Upper lobe of right lung (tissue), 1 donor: ENCODE measurements at regions not wholly inside any gene's neighbourhood (a gene's known extent, or its start where the extent isn't known, plus 50 kb on each side); places are given as distances from the start of the nearest gene placed in this dataset.

ENCODE experiments used
- ATAC-seq: fragments of 200-7000 bp; cut with Tn5 transposase; one replicate; pipeline ENCODE4 v1.9.1; 2020; ENCODE audit warnings: mild to moderate bottlenecking, moderate library complexity
- DNase-seq: peaks from one replicate; pipeline ENCODE4 v3.0.0-alpha.2; 2020
- H3K27ac ChIP-seq: fragments of 200-600 bp; one replicate; pipeline ENCODE4 v1.8.0; 2022
- H3K27me3 ChIP-seq: fragments of 200-600 bp; one replicate; pipeline ENCODE4 v1.8.0; 2022; ENCODE audit warnings: mild to moderate bottlenecking
- H3K36me3 ChIP-seq: fragments of 200-600 bp; one replicate; pipeline ENCODE4 v1.8.0; 2022
- H3K4me1 ChIP-seq: fragments of 200-600 bp; one replicate; pipeline ENCODE4 v1.8.0; 2022
- H3K4me3 ChIP-seq: fragments of 200-600 bp; one replicate; pipeline ENCODE4 v1.8.0; 2022; ENCODE audit warnings: mild to moderate bottlenecking
- H3K9me3 ChIP-seq: fragments of 200-600 bp; one replicate; pipeline ENCODE4 v1.8.0; 2022
- intact Hi-C: fragments of 100-400 bp; cut with DNase I; formaldehyde crosslinking; loops from one replicate; pipeline ENCODE4 v1.11.0; 2022
- TF ChIP-seq, protein P1 (sequence below): fragments of 200-600 bp; IDR thresholded peaks from one replicate; pipeline ENCODE4 v1.8.0; 2022; ENCODE audit warnings: antibody characterized with exemption
- donor health status: DM: no; HTN: yes; CAD: no; lungs with severe emphysema.

DNA sequence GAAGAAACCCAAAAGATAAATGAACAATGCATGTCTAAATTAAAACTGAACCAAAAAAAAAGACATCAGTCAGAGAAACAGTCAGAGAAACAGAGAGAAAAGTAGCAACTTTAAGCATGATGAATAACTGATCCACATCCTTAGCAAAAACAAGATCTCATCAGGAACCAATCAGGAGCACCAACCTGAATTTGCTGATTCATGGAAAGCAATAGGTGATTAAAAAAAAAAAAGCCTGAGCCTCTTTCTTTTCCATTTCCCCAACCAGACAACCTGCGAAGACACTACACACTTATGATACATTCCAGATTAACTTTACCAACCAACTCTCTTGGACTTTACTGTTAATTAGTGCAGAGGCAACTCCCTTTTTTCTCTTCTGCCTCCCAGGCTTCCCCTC is 112.7 kb upstream of the TAS2R1 start:
- H3K4me3 ChIP-seq = no peak overlapping the region
- H3K4me1 ChIP-seq = no peaks in the 10 kb centered on the region
- no peaks in the 10 kb centered on the region for H3K36me3 ChIP-seq
- H3K9me3 ChIP-seq = no peaks in the 10 kb centered on the region
- no peak for DNase-seq
- intact Hi-C loops = no loop called here
- H3K27ac ChIP-seq = no peak overlapping the region
- ATAC-seq = no peak
- no peaks in the 10 kb centered on the region for H3K27me3 ChIP-seq
- TF ChIP-seq, protein P1, sequence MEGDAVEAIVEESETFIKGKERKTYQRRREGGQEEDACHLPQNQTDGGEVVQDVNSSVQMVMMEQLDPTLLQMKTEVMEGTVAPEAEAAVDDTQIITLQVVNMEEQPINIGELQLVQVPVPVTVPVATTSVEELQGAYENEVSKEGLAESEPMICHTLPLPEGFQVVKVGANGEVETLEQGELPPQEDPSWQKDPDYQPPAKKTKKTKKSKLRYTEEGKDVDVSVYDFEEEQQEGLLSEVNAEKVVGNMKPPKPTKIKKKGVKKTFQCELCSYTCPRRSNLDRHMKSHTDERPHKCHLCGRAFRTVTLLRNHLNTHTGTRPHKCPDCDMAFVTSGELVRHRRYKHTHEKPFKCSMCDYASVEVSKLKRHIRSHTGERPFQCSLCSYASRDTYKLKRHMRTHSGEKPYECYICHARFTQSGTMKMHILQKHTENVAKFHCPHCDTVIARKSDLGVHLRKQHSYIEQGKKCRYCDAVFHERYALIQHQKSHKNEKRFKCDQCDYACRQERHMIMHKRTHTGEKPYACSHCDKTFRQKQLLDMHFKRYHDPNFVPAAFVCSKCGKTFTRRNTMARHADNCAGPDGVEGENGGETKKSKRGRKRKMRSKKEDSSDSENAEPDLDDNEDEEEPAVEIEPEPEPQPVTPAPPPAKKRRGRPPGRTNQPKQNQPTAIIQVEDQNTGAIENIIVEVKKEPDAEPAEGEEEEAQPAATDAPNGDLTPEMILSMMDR = no peak

DNA sequence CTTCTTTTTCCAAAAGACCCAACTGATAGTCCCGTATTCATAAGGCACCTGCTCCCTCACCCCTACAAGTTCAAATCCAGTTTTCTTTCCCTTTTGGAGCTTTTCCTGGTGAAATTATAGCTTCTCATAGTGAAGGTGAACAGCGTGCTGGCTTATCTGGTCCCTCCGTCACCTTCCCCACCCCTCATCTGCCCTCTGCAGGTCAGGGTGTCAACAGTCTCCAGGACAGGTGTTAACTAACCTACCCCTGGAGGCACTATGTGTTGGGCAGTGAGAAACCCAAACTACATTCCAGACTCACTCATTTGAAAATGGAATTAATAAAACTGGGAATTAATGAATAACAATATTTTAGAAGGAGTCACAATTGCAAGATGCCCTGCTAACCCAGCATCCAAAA is 109.0 kb upstream of the TAS2R1 start:
- Histone ChIP-seq H3K27me3 (no peaks in the 10 kb centered on the region), H3K4me3 (no peak overlapping the region), H3K9me3 (no peaks in the 10 kb centered on the region), H3K4me1 (no peaks in the 10 kb centered on the region), H3K36me3 (no peaks in the 10 kb centered on the region), H3K27ac (no peak overlapping the region)
- TF ChIP-seq, protein P1 = no peak
- DNase-seq (no peak), ATAC-seq (no peak)
- intact Hi-C loops = no loop called here

DNA sequence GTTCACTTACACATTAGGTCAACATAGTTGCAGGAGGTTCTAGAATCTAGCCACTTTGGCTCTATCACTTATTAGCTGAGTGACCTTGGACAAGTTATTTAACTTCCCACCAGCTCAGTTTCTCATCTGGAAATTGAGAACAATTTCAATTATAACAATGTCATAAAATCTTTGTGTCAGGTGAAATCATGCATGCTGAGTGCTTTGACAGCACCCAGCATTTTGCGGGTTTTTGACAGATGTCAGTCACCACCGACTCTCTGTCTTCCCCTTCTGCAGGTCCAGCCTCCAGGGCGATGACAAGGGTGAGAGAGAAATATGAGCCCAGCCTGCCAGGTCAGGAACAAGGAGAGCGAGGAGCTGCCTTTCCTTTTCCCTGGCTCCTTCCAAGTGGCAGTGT is 107.1 kb upstream of the TAS2R1 start:
- no peak for ATAC-seq

DNA sequence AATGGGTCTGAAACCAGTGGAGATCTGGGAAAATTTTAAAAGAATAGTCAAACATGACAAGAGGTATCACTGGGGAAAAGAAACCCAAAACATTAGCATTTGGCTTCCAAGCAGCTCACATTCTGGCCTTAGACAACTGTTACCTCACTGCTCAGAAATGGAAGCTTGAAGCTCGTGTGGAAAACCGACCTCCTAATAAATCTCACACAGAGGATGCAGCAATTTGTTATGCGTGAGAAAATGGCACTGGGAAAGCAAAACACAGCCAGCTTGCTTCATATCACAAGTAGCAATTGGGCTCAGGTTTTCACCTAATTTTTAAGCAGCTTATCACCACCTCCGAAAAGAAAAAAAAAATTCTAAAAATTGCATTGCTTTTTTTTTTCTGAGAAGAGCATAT is 103.3 kb upstream of the TAS2R1 start:
- Histone ChIP-seq H3K36me3 (no peaks in the 10 kb centered on the region), H3K27ac (no peak overlapping the region), H3K4me3 (no peak overlapping the region), H3K9me3 (no peaks in the 10 kb centered on the region), H3K4me1 (no peaks in the 10 kb centered on the region), H3K27me3 (no peaks in the 10 kb centered on the region)
- ATAC-seq (no peak), DNase-seq (no peak)
- intact Hi-C loops = no loop called here
- TF ChIP-seq, protein P1 = no peak

More for the DNA sequence above, 107.1 kb upstream of the TAS2R1 start:
- no peaks in the 10 kb centered on the region for H3K9me3 ChIP-seq
- intact Hi-C loops = no loop called here
- DNase-seq = no peak
- TF ChIP-seq, protein P1 = no peak
- H3K36me3 ChIP-seq = no peaks in the 10 kb centered on the region
- no peak overlapping the region for H3K4me3 ChIP-seq
- H3K27ac ChIP-seq = no peak overlapping the region
- H3K27me3 ChIP-seq = no peaks in the 10 kb centered on the region
- no peaks in the 10 kb centered on the region for H3K4me1 ChIP-seq

DNA sequence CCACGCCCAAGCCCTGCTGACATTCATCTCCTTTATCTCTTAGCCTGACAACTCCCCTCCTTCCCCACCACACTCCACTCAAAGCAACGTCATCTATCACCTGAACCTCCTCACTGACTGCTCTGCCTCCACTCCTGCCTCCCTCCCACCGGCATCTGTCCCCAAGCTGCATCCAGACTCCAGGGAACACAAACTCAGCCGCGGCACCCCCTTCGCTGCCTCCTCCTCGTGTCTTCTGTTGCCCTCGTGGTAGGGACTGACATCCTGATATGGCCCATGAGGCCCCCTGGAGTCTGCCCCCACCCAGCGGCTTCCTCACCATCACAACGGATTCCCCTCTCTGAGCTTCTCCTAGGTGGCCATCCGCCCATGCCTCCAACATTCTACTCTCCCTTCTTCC is 101.0 kb upstream of the TAS2R1 start:
- DNase-seq (no peak), ATAC-seq (no peak)
- TF ChIP-seq, protein P1 = no peak
- Histone ChIP-seq H3K36me3 (no peaks in the 10 kb centered on the region), H3K27ac (no peak overlapping the region), H3K4me3 (no peak overlapping the region), H3K9me3 (no peaks in the 10 kb centered on the region), H3K27me3 (no peaks in the 10 kb centered on the region), H3K4me1 (no peaks in the 10 kb centered on the region)
- intact Hi-C loops = no loop called here

DNA sequence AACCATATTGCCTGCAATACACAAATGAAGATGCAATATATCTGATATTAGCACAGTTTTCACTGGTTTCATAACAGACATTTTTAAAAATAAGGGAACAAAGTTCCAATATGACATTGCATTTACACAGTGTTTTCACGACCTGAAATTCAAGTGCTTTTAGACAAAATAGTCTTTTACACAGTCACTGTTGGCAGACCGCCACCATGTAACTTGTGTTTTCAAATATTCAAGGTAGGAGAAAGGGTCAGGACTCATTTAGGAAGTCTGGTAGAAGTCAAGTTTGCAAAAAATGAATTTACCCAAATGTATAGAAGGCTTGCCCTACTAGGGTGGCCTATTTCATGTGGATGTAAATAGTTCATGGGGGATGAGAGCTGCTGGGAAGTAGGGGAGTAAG is 98.1 kb upstream of the TAS2R1 start:
- H3K27ac ChIP-seq = no peak overlapping the region
- TF ChIP-seq, protein P1 = no peak
- H3K9me3 ChIP-seq = no peaks in the 10 kb centered on the region
- no peaks in the 10 kb centered on the region for H3K27me3 ChIP-seq
- ATAC-seq = no peak
- no peaks in the 10 kb centered on the region for H3K36me3 ChIP-seq
- H3K4me1 ChIP-seq = no peaks in the 10 kb centered on the region
- H3K4me3 ChIP-seq = no peak overlapping the region
- DNase-seq = no peak
- intact Hi-C loops = no loop called here
